ENCODE measurements at regions not wholly inside any gene's neighbourhood (a gene's known extent, or its start where the extent isn't known, plus 50 kb on each side); places are given as distances from the start of the nearest gene placed in this dataset.
"Not testable (repeated sequence)": the region's sequence is repeated elsewhere in the genome, so short reads cannot be mapped to it uniquely, and the experiment has no call there.

DNA sequence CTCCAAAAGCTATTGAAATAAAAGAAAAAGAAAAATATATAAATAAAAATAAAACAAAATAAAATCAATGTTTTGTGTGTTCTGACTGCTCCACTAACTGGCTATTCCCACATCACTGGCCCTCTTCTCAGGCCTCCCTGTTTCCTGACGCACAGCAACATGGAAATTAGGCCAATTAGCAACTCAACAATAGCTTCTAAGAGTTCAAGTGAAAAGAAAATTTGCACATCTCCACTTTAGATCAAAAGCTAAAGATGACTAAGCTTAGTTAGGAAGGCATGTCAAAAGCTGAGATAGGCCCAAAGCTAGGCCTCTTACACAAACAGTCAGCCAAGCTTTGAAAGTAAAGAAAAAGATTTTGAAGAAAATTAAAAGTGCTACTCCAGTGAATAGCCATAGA lies 200.8 kb downstream of the DUSP6 start:
- DNase-seq: no peak

DNA sequence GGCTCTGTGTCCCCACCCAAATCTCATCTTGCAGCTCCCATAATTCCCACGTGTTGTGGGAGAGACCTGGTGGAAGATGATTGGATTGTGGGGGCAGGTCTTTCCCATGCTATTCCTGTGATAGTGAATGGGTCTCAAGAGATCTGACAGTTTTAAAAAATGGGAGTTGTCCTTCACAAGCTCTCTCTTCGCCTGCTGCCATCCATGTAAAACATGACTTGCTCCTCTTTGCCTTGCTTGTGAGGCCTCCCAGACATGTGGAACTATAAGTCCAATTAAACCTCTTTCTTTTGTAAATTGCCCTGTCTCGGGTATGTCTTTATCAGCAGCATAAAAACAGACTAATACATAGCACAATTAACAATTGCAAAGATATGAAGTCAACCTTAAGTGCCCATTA lies 201.5 kb downstream of the DUSP6 start:
- DNase-seq: not testable (repeated sequence)

DNA sequence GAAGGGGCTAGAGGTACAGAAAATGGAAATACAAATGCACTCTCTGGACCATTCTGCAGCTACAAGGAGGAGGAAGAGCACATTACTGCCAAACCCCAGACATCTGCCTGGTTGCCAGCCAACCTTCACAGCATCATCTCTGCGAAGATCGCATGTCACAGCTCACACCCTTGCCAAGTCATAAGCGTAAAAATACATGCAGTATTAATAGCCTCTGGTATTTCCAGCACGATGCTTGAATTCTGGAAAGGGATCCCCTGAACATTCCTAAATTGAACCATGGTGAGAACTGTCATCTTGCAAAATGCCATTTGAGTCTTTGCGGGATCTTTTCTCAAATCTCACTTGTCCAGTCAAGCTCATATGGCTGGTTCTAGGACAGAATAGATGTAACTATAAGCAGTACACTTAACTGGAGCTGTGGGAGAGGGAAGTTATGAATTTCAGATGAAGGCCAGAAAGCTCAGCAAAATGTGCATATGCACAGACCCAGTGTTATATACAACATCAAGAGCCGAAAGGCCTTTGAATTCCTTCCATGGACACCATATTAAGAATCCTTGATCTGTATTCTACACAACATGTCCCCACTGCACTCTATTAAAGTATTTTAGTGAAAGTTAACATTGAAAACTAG lies 211.6 kb downstream of the DUSP6 start:
- no peak for DNase-seq

DNA sequence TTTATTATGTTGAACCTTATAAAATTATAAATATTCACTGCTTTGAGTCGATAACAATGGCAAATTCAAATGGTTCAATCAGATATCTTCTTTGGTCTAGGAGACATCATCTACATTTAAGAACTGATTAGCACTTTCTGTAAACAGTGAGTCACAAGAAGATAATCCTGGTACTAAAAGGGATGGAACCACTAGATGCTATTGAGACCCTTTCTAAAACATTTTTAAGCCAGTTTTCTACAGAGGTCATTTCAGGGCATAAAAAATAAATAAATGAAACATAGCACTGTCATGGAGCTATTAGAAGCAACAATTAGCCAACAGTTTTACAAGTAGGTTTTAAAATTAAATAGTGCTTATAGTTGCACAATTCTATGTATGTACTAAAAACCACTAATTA lies 212.2 kb downstream of the DUSP6 start:
- DNase-seq: no peak

DNA sequence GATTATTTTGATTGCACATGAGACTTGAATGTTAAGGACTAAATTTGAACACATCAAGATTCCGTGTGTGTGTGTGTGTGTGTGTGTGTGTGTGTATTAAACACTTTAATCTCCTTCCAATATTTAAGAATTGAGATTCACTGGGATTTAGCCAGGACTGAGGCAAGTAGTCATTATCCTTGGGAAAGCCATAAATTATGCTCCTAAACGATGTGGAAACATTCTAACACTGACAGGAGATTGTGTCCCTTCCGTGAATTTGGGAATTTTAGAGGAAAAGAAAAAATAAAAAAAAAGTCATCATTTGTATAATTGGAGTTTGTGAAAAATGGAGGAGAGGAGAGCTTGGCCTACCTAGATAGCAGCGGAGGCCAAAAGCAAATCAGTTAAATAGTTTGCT lies 212.9 kb downstream of the DUSP6 start:
- DNase-seq: no peak

DNA sequence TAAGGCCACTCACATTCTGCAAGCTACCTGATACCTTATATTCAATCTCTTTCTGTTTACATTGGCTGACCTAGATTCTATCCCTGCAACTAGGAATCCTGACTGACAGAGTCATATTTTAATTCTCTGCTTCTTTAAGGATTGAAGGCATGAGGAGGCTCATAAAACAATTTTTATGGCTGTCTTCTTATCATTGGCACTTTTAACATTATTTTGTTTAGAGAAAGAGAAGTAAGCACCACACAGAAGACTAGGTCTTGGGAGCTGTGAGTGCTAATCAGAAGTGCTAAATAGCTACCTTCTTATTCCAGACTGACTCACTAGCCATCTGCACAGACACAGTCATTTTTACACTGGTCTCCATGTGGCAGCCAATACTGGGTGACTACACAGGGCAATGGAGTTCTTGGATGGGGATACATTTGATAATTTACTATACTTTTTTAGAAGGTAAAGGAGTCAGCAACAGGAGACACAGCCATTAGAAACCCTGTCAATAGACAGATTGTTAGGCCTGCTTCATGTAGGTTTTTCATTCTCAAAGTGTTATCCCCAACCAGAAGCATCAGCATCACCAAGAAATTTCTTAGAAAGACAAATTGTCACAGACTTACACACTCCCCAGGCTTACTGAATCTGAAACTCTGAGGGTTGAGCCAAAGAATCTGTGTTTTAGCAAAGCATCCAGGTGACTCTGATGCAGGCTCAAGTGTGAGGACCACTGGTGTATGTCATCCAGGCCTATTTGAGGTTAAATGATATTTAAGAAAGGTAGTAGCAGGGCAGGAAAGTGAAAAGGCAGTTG lies 214.1 kb downstream of the DUSP6 start:
- no peak for DNase-seq

DNA sequence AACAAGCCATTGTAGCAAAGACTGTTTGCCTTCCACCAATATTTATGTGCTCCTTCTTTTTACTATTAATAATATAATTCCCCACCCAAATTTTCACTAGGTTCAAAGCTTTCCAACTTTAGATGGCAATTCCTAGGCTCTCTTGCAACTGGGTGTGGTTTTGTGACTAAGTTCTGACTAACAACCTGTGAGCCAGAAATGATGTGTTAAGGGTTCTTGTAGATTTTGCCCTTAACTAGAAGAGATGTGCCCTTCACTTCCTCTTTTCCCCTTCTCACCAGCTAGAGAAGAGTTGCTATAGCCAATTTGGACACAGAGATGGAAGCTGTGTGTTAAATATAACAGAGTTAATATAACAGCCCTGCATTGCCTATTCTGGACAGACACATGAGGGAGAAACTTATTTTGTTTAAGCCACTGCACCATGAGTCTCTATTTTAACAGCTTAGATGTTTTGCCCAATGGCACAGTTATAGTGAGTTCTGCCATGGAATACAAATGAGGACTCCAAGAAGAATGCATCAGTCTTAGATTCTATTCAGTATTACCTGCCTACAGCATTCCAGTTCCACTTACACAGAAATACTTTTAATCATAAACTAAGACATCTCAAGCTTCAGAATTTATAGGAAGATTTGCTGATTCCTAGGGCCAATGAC lies 216.2 kb downstream of the DUSP6 start:
- no peak for DNase-seq

DNA sequence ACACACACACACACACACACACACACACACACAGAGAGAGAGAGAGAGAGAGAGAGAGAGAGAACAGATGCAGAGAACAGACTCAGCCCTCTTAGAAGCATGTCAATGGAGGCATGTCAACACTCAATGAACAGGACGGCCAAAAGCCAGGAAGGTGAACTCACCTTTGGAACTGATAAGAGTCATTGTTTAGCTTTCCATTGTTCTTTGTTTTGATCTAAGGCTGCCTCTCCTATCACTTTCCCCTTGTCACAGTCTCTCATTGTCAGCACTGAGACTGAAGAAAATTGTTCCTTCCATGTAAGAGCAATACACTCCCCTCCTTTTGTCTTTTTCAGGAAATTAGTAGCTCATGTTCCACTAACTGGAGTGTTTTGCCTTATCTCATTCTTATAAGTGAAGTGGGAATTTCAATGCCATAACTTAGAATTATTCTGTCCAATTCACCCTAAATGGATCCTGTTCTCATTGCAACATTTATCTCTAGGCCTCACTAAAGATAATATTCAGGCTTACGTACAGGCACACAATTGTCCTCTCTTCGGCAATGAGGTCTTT lies 218.0 kb downstream of the DUSP6 start:
- no peak for DNase-seq

DNA sequence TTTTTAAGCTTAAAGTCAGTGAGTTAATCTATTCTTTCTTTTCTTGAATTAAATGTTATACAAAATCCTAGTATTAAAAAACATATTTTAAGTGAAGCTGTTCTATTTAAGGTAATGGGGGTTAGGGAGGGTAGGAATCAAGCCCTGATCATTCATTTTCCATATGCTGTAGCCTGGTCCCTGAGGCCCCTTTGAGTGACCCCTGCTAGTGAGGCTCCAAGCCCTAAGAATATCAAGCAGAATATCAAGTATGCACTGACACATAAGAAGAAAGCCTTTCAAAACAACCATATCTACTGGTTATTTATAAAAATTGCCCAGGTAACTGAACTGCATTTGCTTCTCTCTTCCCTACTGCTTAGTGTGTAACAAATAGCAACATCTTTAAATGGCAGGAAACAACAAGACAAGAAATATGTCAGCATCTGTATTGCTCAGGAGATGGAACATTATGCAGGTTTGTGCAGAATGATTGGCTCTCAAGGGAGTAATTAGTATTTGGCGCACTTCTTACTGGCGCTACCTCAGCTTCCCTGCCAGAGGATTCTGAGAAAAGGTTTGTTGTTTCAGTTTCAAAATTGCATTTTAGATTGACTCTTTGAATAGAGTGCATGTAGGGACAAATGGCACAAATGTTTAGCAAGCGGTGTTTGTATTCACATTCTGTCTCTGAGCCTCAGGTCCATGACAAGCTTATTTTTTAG lies 223.0 kb downstream of the DUSP6 start:
- DNase-seq: no peak

DNA sequence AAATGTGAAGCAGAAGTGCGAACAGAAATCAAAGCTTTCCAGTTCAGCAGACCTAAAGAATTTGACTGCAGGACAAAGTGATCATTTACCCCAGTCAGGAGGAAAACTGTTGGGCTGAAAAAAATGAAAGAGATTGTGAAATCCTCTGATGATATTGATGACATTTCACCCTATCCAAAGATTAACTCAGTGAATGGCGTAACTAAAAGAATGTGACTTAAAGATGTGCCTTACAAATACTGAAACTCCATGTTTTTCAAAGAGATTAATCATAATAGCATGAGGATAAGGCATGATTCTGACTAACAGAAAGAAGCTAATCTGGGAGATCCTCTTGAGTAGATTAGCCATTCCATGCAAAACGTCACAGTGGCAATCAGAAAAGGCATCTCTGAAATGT lies 225.6 kb downstream of the DUSP6 start:
- DNase-seq: no peak

DNA sequence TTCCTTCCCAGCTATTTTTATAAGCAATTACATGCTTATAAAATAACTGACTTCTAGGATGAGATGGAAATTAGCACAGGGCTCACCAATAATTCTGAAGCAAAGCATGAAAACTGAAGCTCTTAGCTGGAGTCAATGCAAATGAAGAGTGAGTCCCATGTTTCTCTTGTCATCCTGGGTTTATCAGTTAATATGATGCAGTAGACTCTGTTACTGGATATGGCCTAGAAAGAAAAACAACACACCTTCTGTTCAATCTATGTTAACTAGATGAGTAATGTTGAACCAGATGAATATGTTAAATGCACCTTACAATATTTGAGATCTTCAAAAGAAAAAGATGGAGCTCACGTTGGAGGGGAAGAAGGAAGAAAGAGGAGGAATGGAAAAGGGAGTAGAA lies 229.4 kb downstream of the DUSP6 start:
- no peak for DNase-seq

DNA sequence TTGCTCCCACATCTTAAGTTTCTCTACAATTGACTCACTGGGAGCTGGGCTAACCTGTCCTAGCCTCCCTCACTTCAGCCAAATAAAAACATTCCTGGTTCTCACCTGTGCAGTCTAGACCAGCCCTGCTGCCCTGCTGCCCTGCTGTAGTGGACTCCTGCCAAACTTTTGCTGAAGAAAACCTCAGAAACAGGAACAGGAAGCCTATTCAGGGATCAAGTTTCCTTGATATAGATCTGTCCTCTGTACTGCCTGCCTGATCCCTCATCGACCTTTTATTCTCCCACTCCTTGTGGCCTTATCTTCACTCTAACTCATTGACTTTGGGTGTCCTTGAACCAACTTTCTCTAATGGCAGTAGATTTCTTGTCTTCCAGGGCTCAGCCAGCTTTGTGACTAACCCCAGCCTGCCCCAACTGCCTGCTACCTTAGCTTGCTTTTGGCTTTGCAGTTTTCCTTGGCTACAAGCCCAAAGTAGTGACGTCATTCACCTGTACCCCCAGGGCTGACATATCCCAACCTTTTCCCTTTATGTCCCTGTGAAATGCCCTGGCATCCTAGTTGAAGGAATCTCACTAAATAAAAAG lies 234.8 kb downstream of the DUSP6 start:
- DNase-seq: no peak

DNA sequence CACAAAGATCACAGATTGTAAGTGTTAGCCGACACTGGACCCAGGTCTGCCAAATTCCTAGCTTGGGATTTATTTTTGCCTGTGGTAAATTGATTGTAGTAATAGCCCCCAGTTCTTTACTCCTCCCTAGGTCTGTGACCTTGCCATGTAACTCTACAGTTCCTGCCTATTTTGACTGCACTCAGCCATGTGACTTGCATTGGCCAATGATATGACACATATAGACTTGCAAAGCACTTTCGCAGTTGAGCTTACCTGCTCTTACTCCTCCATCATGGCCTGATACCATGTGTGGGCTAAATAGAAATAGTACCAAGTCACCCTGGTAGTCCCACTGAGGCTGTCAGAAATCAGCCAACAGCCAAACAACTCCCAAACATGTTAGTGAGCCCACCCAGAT lies 240.3 kb downstream of the DUSP6 start:
- DNase-seq: no peak

DNA sequence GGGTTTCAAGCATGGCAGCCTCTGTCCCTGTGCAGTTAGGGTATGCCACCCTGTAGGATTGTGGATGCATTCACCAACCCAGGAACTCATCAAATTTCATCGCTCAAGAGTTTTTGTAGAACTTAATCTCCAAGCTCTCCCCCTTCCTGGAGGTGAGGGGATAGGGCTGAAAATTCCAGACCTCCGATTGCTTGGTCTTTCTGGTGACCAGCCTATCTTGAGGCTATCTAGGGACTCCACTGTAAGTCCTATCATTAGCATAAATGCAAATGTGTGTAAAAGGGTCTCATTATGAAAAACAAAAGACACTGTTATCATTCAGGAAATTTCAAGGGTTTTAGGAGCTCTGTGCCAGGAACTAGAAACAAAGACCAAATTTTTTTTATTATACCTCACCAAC lies 244.0 kb downstream of the DUSP6 start:
- no peak for DNase-seq

DNA sequence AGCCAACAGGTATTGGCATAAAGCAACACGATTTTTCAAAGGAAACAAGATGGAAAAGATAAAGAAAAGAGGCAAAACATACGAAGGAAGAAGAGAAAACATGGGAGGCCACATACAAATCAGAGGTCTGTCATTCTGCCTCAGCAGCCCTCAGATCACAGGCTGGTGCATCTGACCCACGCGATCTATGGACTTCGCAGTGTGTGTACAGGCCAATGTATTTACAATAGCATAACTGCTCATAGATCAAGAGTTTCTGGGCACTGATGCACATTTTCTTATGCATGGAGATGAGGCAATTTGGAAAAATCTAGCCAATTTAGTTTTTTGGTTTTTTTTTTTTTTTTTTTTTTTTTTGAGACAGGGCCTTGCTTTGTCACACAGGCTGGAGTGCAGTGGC lies 245.4 kb downstream of the DUSP6 start:
- no peak for DNase-seq

DNA sequence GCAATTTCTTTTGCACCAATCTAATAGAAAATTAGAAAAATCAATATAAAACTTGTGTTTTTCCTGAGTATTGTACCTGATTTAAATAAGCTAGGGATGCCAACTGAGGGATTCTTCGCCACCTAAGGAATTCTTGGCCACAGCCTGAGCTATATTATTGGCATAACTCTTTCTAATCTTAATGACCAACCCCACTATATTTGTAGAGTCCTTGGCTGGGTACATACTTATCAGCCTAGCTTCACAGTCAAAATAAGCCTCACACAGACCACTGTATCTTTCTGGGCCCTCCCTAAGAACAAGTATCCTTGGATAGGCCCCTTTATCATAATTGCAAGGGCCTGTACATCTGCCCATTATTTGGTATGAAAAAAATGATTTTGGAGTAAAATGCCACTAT lies 247.1 kb downstream of the DUSP6 start:
- no peak for DNase-seq

DNA sequence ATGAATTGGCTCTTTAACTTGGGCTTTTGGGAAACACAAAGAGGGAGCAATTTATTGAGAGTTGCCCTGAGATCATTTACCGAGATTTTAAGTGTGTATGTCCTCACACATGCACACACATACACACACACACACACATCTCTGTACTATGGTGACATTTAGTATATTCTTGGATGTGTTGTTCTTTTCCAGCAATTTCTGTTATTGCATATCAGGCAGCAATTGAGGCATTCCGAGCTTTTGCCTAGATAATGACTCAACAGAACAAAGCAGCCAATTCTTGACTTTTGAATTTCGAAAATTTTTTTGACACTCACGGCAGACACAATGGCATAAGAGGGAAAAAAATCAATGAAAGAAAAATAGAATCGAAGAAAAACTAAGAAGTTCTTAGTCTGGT lies 248.5 kb downstream of the DUSP6 start:
- DNase-seq: no peak

DNA sequence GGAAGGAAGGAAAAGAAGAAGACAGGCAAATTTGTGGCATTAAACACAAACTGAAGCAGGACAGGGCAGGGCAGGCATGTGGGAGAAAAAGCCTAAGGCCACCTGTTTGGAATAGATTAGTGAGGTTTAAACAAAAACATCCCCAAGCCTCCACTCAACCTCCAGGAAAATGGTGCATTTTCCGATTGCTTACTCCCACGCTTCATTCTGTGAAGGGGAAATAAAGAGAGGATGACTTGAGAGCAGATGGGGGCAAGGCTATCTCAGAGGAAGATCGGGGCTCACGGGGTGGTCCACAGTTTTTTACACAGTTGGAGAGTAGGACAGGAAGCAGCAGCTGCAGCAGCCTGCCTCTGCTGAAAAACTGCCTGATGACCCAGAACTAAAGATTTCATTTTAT lies 250.9 kb downstream of the DUSP6 start:
- DNase-seq: no peak

DNA sequence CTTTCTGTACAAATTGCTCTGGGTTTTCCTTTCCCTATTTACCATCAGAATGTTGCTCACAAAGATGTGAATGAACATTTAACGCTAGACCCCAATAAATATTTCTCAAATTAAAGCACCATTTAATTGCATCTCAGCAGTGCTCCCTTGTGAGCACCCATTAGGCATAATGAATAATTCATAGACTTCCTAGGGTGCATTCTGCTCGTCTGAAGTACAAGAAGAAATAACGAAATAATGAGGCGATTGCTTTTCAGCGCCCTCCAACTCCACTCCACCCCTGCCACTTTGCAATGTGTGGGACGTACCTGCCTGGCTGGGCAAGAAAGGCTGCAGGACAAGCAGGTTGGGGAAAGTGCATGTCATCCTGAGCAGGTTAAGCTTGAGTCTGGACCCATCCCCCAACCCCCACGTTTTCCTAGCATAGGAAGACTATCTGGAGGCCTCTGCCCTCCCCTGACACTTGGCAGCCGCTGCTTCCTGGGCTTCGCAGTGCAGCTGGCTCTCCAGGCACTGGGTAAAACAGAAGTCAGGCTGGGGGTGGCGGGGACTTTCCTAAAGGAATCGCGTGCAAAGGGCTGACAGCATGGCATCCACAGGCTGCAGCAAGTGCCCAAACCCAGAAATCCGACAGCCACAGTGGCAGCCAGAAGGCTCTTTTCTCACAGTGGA lies 253.7 kb downstream of the DUSP6 start:
- DNase-seq: no peak

DNA sequence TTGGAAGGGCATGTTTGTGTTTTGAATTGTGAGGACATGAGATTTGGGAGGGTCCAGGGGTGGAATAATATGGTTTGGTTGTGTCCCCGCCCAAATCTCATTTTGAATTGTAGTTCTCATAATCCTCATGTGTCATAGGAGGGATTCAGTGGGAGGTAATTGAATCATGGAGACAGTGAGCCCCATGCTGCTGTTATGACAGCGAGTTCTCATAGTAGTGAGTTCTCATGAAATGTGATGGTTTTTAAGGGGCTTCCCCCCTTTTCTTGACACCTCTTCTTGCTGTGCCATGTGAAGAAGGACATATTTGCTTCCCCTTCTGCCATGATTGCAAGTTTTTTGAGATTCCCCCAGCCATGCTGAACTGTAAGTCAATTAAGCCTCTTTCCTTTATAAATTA lies 260.0 kb downstream of the DUSP6 start:
- DNase-seq: no peak

DNA sequence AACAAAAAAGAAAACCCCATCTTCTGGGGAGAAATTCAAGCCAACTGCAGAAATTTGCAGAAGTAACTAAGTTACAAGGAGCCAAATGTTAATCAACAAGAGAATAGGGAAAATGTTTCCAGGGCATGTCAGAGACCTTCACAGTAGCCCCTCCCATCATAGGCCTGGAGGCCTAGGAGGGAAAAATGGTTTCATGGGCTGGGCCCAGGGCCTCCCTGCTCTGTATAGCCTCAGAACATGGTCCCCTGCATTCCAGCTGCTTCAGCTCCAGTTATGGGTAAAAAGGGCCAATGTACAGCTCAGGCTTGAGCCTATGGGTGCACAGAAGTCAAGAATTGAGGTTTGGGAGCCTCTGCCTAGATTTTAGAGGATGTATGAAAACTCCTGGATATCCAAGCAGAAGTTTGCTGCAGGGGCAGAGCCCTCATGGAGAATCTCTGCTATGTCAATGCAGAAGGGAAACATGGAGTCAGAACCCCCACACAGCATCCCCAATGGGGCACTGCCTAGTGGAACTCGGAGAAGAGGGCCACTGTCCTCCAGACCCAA lies 260.9 kb downstream of the DUSP6 start:
- DNase-seq: no peak

DNA sequence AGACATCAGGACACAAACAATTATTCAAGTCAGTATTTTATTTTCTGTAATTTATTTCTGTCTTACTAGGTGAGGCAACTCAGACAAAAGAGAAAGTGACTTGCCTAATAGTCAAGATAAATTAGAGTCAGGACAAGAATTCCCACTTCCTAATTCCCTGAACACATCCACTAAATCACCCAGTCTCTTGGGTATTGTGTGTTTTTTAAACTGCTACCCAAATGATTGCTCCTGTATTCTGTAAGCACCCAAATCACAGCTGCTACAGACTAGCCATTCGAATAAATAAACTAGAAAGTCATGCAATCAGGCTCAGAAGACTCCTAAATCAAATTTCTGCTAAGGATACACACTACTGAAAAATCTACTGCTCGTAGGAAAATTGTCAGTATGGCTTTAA lies 263.0 kb downstream of the DUSP6 start:
- DNase-seq: no peak

Data from effector CD8-positive, alpha-beta T cell (primary cell).